Neural cell (in vitro differentiated cells): ENCODE measurements at regions not wholly inside any gene's neighbourhood (a gene's known extent, or its start where the extent isn't known, plus 50 kb on each side); places are given as distances from the start of the nearest gene placed in this dataset.

Experiments used
- CTCF ChIP-seq: fragments of 450-650 bp; IDR thresholded peaks from 2 replicates; pipeline ENCODE4 v1.5.1; 2014; ENCODE audit warnings: antibody characterized with exemption, mild to moderate bottlenecking, moderate library complexity; ENCODE audit not compliant: poor library complexity, severe bottlenecking
- EP300 ChIP-seq: fragments of 450-650 bp; conservative IDR thresholded peaks from 2 replicates; pipeline ENCODE4 v1.6.1; 2014; ENCODE audit warnings: antibody characterized with exemption, mild to moderate bottlenecking, moderate library complexity; ENCODE audit not compliant: poor library complexity, severe bottlenecking
- EZH2 ChIP-seq: fragments of 200-600, 300-800 bp; shearing (Covaris generic), sonication (generic); IDR thresholded peaks from 2 replicates; pipeline ENCODE4 v1.6.1; 2014; ENCODE audit warnings: antibody characterized with exemption, low read length, borderline replicate concordance, mild to moderate bottlenecking; ENCODE audit not compliant: insufficient read depth, poor library complexity, severe bottlenecking
- REST ChIP-seq: IDR thresholded peaks from 2 replicates; pipeline ENCODE4 v1.6.1; 2012; ENCODE audit warnings: borderline replicate concordance
- TAF1 ChIP-seq: IDR thresholded peaks from 2 replicates; pipeline ENCODE4 v1.6.1; 2012; ENCODE audit warnings: low read depth

- TF ChIP-seq CTCF (no peak), EZH2 (no peak), EP300 (no peak), REST (no peak), TAF1 (no peak)
Observed at GRCh38 chr18:62464266-62464665, 58.6 kb upstream of the ZCCHC2 start.
